HepG2 (cell line): ENCODE measurements at regions not wholly inside any gene's neighbourhood (a gene's known extent, or its start where the extent isn't known, plus 50 kb on each side); places are given as distances from the start of the nearest gene placed in this dataset.
A peak's percentile ranks its signal among the peaks of the same experiment; 100 is the strongest.

ENCODE experiments used
- ATF7 ChIP-seq, 2 experiments: fragments of 450-650 bp in 1 of 2; sonication (generic) in 1 of 2; formaldehyde crosslinking in 1 of 2; IDR thresholded peaks; 2 replicates each; pipeline versions ENCODE4 v1.4.0 to v1.6.1; 2016 to 2020; ENCODE audit warnings: antibody characterized with exemption in 1 of 2, mild to moderate bottlenecking in 1 of 2, missing genetic modification reagents in 1 of 2
- BHLHE40 ChIP-seq: IDR thresholded peaks from 2 replicates; pipeline ENCODE4 v1.6.1; 2011; ENCODE audit warnings: low read length, improper control_type of control experiment
- FOXA3 ChIP-seq: IDR thresholded peaks from 2 replicates; pipeline ENCODE4 v1.6.1; 2016; ENCODE audit warnings: missing genetic modification reagents, missing compliant biosample characterization
- FOXK1 ChIP-seq: sonication (generic); formaldehyde crosslinking; IDR thresholded peaks from 2 replicates; pipeline ENCODE4 v1.4.0; 2020; ENCODE audit warnings: low read depth, missing genetic modification reagents, borderline replicate concordance
- GABPA ChIP-seq, 2 experiments: IDR thresholded peaks; 2 replicates each; pipeline ENCODE4 v1.6.1; 2011 to 2016; ENCODE audit warnings: low read depth in 2 of 2, low read length in 1 of 2, missing biosample characterization in 1 of 2, missing genetic modification characterization in 1 of 2
- HDAC1 ChIP-seq: sonication (generic); formaldehyde crosslinking; IDR thresholded peaks from 2 replicates; pipeline ENCODE4 v1.5.1; 2020; ENCODE audit warnings: mild to moderate bottlenecking, missing genetic modification reagents
- IRX3 ChIP-seq: sonication (generic); formaldehyde crosslinking; IDR thresholded peaks from 2 replicates; pipeline ENCODE4 v1.8.1; 2023; ENCODE audit warnings: mild to moderate bottlenecking, low read depth, missing genetic modification reagents, borderline replicate concordance
- PBX3 ChIP-seq: sonication (generic); formaldehyde crosslinking; IDR thresholded peaks from 2 replicates; pipeline ENCODE4 v1.8.1; 2023; ENCODE audit warnings: missing genetic modification reagents, inconsistent platforms, borderline replicate concordance
- RXRB ChIP-seq: IDR thresholded peaks from 2 replicates; pipeline ENCODE4 v1.6.1; 2016; ENCODE audit warnings: borderline replicate concordance, missing genetic modification reagents, missing compliant biosample characterization
- SAP130 ChIP-seq: IDR thresholded peaks from 2 replicates; pipeline ENCODE4 v1.6.1; 2016; ENCODE audit warnings: low read depth
- STAG1 ChIP-seq: sonication (generic); formaldehyde crosslinking; IDR thresholded peaks from 2 replicates; pipeline ENCODE4 v1.4.0; 2020; ENCODE audit warnings: missing genetic modification reagents
- TBL1XR1 ChIP-seq: fragments of 150-350 bp; IDR thresholded peaks from 2 replicates; pipeline ENCODE4 v1.6.1; 2014; ENCODE audit warnings: borderline replicate concordance, low read length; ENCODE audit not compliant: partially characterized antibody
- U2AF1 ChIP-seq: fragments of 200-400 bp; formaldehyde crosslinking; optimal IDR thresholded peaks from 2 replicates; pipeline ENCODE3; 2017; ENCODE audit warnings: mild to moderate bottlenecking, low read depth, low read length
- ZBTB33 ChIP-seq: sonication (generic); formaldehyde crosslinking; IDR thresholded peaks from 2 replicates; pipeline ENCODE4 v1.4.0; 2020; ENCODE audit warnings: missing genetic modification reagents
- ZBTB4 ChIP-seq: sonication (generic); formaldehyde crosslinking; IDR thresholded peaks from 2 replicates; pipeline ENCODE4 v1.4.0; 2020; ENCODE audit warnings: missing genetic modification reagents, mild to moderate bottlenecking, borderline replicate concordance
- ZKSCAN1 ChIP-seq: fragments of 150-350 bp; IDR thresholded peaks from 2 replicates; pipeline ENCODE4 v1.6.1; 2014; ENCODE audit warnings: low read length
- ZNF337 ChIP-seq: sonication (generic); formaldehyde crosslinking; IDR thresholded peaks from 2 replicates; pipeline ENCODE4 v1.5.1; 2020; ENCODE audit warnings: missing genetic modification reagents, low read depth, mild to moderate bottlenecking, borderline replicate concordance
- ZSCAN9 ChIP-seq: IDR thresholded peaks from 2 replicates; pipeline ENCODE4 v1.6.1; 2016; ENCODE audit warnings: borderline replicate concordance
- TF ChIP-seq, protein P1 (sequence below): sonication (generic); formaldehyde crosslinking; IDR thresholded peaks from 2 replicates; pipeline ENCODE4 v1.4.0; 2020; ENCODE audit warnings: missing genetic modification reagents, low read depth, mild to moderate bottlenecking, borderline replicate concordance
- TF ChIP-seq, protein P2 (sequence below): sonication (generic); formaldehyde crosslinking; IDR thresholded peaks from 2 replicates; pipeline ENCODE4 v1.4.0; 2020; ENCODE audit warnings: missing genetic modification reagents

DNA sequence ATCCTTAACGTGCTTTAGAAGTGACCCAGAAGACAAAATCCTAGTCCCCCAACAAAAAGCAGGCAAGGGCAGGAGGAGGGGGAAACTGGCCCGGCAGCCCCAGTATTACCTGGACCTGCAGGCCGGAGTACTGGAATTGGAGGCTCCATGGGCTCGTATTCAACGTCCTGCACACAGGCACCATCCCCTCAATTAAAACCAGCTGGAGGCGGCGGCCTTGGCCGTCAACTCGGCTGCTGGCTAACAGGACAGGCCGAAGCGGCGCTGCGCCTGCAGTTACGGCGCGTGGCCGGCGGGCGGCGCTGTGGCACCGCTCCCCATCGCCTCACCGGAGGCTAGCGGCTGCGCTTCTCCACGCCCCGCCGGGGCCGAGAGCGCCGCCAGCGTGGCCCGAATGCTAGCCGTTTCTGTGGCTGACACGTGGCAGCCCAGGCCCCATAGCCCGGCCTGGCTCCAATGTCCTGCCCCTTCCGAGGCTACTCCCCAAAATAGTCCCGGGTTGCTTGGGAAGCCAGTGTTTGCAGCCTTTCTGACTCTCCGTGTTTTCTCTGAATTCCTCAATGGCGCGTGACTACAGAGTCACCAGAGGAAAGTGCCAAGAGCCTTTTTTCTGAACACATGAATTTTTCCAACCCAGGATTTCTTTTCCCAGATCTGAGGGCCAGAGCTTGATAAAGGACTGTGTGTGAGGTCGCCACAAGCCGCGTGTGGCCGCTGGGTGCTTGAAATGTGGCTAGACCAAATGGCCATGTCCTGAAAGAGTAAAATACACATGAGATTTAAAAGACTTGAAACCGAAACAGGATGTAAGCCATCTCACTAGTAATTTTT, 82.5 kb downstream of the HHIPL2 start (continued):
- TF ChIP-seq ZBTB4 (CRISPR knock-in tag) (no peak; the same call in 1 of the 2 replicates), ZNF337 (CRISPR knock-in tag) (peak; percentile 82; the same call in 1 of the 2 replicates), IRX3 (CRISPR knock-in tag) (no peak), ATF7 (IDR thresholded peaks at IDR 0.05) (no peak), ATF7 (CRISPR knock-in tag; IDR thresholded peaks at IDR 0.05) (peak; percentile 40; the same call in 1 of the 2 replicates), FOXA3 (CRISPR knock-in tag) (peak; percentile 75), U2AF1 (peak; percentile 47), FOXK1 (CRISPR knock-in tag) (peak; percentile 1; the same call in 1 of the 2 replicates), HDAC1 (CRISPR knock-in tag) (peak; percentile 89), STAG1 (peak; percentile 97), SAP130 (CRISPR knock-in tag) (peak; percentile 96), PBX3 (0 out of 2 replicates have a peak, but pooled peaks have one; percentile 49), BHLHE40 (peak; percentile 64), ZBTB33 (CRISPR knock-in tag) (peak; percentile 55), ZKSCAN1 (0 out of 2 replicates have a peak, but pooled peaks have one; percentile 12), RXRB (peak; percentile 77), GABPA (IDR thresholded peaks at IDR 0.05; ENCODE audit: low read depth, low read length) (no peak), GABPA (CRISPR knock-in tag; IDR thresholded peaks at IDR 0.05; ENCODE audit: low read depth) (peak; percentile 4; the same call in 1 of the 2 replicates), ZSCAN9 (CRISPR knock-in tag) (peak; percentile 67; the same call in 1 of the 2 replicates), TBL1XR1 (no peak)
- TF ChIP-seq, protein P1, sequence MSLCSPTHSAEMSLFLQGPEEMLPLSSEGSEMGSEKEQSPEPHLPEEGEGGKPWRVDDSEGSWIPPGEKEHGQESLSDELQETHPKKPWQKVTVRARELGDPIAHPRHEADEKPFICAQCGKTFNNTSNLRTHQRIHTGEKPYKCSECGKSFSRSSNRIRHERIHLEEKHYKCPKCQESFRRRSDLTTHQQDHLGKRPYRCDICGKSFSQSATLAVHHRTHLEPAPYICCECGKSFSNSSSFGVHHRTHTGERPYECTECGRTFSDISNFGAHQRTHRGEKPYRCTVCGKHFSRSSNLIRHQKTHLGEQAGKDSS (CRISPR knock-in tag): peak; percentile 96; the same call in 1 of the 2 replicates
- TF ChIP-seq, protein P2, sequence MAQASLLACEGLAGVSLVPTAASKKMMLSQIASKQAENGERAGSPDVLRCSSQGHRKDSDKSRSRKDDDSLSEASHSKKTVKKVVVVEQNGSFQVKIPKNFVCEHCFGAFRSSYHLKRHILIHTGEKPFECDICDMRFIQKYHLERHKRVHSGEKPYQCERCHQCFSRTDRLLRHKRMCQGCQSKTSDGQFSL (CRISPR knock-in tag): no peak; the same call in 1 of the 2 replicates
